GM12878 (cell line): ENCODE measurements at regions not wholly inside any gene's neighbourhood (a gene's known extent, or its start where the extent isn't known, plus 50 kb on each side); places are given as distances from the start of the nearest gene placed in this dataset.

Experiments
- CTCF ChIP-seq, 3 experiments: IDR thresholded peaks in 2 of 3; conservative IDR thresholded peaks in 1 of 3; 2 replicates each; pipeline ENCODE4 v1.5.1; 2011; ENCODE audit warnings: low read depth in 3 of 3, low read length in 3 of 3, mild to moderate bottlenecking in 3 of 3, control low read depth in 2 of 3, moderate library complexity in 2 of 3, inconsistent platforms in 1 of 3, mixed read lengths in 1 of 3; ENCODE audit not compliant: control insufficient read depth in 2 of 3, insufficient read depth in 1 of 3; ENCODE audit errors: extremely low read depth in 1 of 3
- EP300 ChIP-seq, 2 experiments: fragments of 150-350 bp in 1 of 2; IDR thresholded peaks; 2 replicates each; pipeline ENCODE4 v1.6.1; 2011 to 2012; ENCODE audit warnings: low read depth in 2 of 2, low read length in 2 of 2, borderline replicate concordance in 1 of 2, improper control_type of control experiment in 1 of 2, inconsistent platforms in 1 of 2; ENCODE audit not compliant: control insufficient read depth in 1 of 2
- POLR2AphosphoS5 ChIP-seq: IDR thresholded peaks from 2 replicates; pipeline ENCODE4 v1.6.1; 2011; ENCODE audit warnings: mild to moderate bottlenecking, low read length, inconsistent platforms

- TF ChIP-seq CTCF (IDR thresholded peaks at IDR 0.05 in 2 of 3, conservative IDR thresholded peaks at IDR 0.05 in 1 of 3; ENCODE audit: control insufficient read depth in 2 of 3, extremely low read depth in 1 of 3, insufficient read depth in 1 of 3, low read depth in 3 of 3, low read length in 3 of 3) (no peak), POLR2AphosphoS5 (no peak), EP300 (IDR thresholded peaks at IDR 0.05; ENCODE audit: borderline replicate concordance in 1 of 2, control insufficient read depth in 1 of 2, low read depth in 2 of 2, low read length in 2 of 2) (no peak)
Measured at GRCh38 chr2:153165021-153165420, 313.5 kb downstream of the RPRM start.
